Neural cell (in vitro differentiated cells): ENCODE measurements at regions not wholly inside any gene's neighbourhood (a gene's known extent, or its start where the extent isn't known, plus 50 kb on each side); places are given as distances from the start of the nearest gene placed in this dataset.

Source experiments
- H2AFZ ChIP-seq: fragments of 200-600, 300-800 bp; sonication (generic), shearing (Covaris generic); 2 replicates; pipeline ENCODE4 v1.6.0; 2014; ENCODE audit warnings: low read depth, mild to moderate bottlenecking, antibody characterized with exemption, low read length, moderate library complexity
- H3F3A ChIP-seq: fragments of 200-600 bp; shearing (Covaris generic); 2 replicates; pipeline ENCODE4 v1.6.1; 2016; ENCODE audit warnings: mild to moderate bottlenecking, moderate library complexity, mixed read lengths, antibody characterized with exemption, low read length; ENCODE audit not compliant: insufficient read depth, poor library complexity, severe bottlenecking
- H3K27ac ChIP-seq: fragments of 200-600, 300-800 bp; sonication (generic), shearing (Covaris generic); 2 replicates; pipeline ENCODE4 v1.5.1; 2014; ENCODE audit warnings: mild to moderate bottlenecking, low read length, moderate library complexity
- H3K27me3 ChIP-seq: fragments of 300-800, 200-600 bp; sonication (generic), shearing (Covaris generic); 2 replicates; pipeline ENCODE4 v1.6.0; 2014; ENCODE audit warnings: mild to moderate bottlenecking, low read depth, low read length, moderate library complexity; ENCODE audit not compliant: insufficient read depth
- H3K36me3 ChIP-seq: fragments of 300-800, 200-600 bp; sonication (generic), shearing (Covaris generic); 2 replicates; pipeline ENCODE4 v1.5.1; 2014; ENCODE audit warnings: mild to moderate bottlenecking, antibody characterized with exemption, low read length, moderate library complexity; ENCODE audit not compliant: insufficient read depth
- H3K4me2 ChIP-seq: fragments of 300-800, 200-600 bp; sonication (generic), shearing (Covaris generic); 2 replicates; pipeline ENCODE4 v1.6.0; 2014; ENCODE audit warnings: mild to moderate bottlenecking, low read length
- H3K4me3 ChIP-seq: fragments of 300-800, 200-600 bp; sonication (generic), shearing (Covaris generic); 2 replicates; pipeline ENCODE4 v1.5.1; 2014; ENCODE audit warnings: mild to moderate bottlenecking, low read length, moderate library complexity
- H3K79me2 ChIP-seq: fragments of 200-600 bp; shearing (Covaris generic); replicated peaks from 2 replicates; pipeline ENCODE4 v1.6.0; 2014; ENCODE audit warnings: mild to moderate bottlenecking, low read length, moderate library complexity; ENCODE audit not compliant: insufficient read depth
- H3K9ac ChIP-seq: fragments of 300-800, 200-600 bp; sonication (generic), shearing (Covaris generic); 2 replicates; pipeline ENCODE4 v1.6.1; 2016; ENCODE audit warnings: mild to moderate bottlenecking, low read length, mixed read lengths
- H3K9me2 ChIP-seq: fragments of 200-600 bp; shearing (Covaris generic); 2 replicates; pipeline ENCODE4 v1.6.1; 2016; ENCODE audit warnings: mild to moderate bottlenecking, low read length, mixed read lengths; ENCODE audit not compliant: insufficient read depth
- H3K9me3 ChIP-seq: fragments of 200-600, 300-800 bp; sonication (generic), shearing (Covaris generic); 2 replicates; pipeline ENCODE4 v1.6.1; 2016; ENCODE audit warnings: mild to moderate bottlenecking, mixed run types, low read length, moderate library complexity, mixed read lengths
- H4K20me1 ChIP-seq: fragments of 200-600 bp; shearing (Covaris generic); 2 replicates; pipeline ENCODE4 v1.6.1; 2016; ENCODE audit warnings: mild to moderate bottlenecking, mixed run types; ENCODE audit not compliant: insufficient read depth
- CTCF ChIP-seq: fragments of 450-650 bp; IDR thresholded peaks from 2 replicates; pipeline ENCODE4 v1.5.1; 2014; ENCODE audit warnings: antibody characterized with exemption, mild to moderate bottlenecking, moderate library complexity; ENCODE audit not compliant: poor library complexity, severe bottlenecking
- EP300 ChIP-seq: fragments of 450-650 bp; conservative IDR thresholded peaks from 2 replicates; pipeline ENCODE4 v1.6.1; 2014; ENCODE audit warnings: antibody characterized with exemption, mild to moderate bottlenecking, moderate library complexity; ENCODE audit not compliant: poor library complexity, severe bottlenecking
- EZH2 ChIP-seq: fragments of 200-600, 300-800 bp; shearing (Covaris generic), sonication (generic); IDR thresholded peaks from 2 replicates; pipeline ENCODE4 v1.6.1; 2014; ENCODE audit warnings: antibody characterized with exemption, low read length, borderline replicate concordance, mild to moderate bottlenecking; ENCODE audit not compliant: insufficient read depth, poor library complexity, severe bottlenecking
- MXI1 ChIP-seq: fragments of 450-650 bp; conservative IDR thresholded peaks from 2 replicates; pipeline ENCODE4 v1.6.1; 2014; ENCODE audit warnings: antibody characterized with exemption, mild to moderate bottlenecking; ENCODE audit not compliant: poor library complexity, severe bottlenecking
- POLR2AphosphoS5 ChIP-seq: IDR thresholded peaks from 2 replicates; pipeline ENCODE4 v1.6.1; 2012
- RAD21 ChIP-seq: fragments of 450-650 bp; conservative IDR thresholded peaks from 2 replicates; pipeline ENCODE4 v1.6.1; 2014; ENCODE audit warnings: antibody characterized with exemption, mild to moderate bottlenecking, moderate library complexity
- SMC3 ChIP-seq: fragments of 450-650 bp; conservative IDR thresholded peaks from 2 replicates; pipeline ENCODE4 v1.6.1; 2014; ENCODE audit warnings: antibody characterized with exemption, mild to moderate bottlenecking, moderate library complexity; ENCODE audit not compliant: poor library complexity
- TAF1 ChIP-seq: IDR thresholded peaks from 2 replicates; pipeline ENCODE4 v1.6.1; 2012; ENCODE audit warnings: low read depth
- TF ChIP-seq, protein P1 (sequence below): IDR thresholded peaks from 2 replicates; pipeline ENCODE4 v1.6.1; 2012; ENCODE audit warnings: borderline replicate concordance

DNA sequence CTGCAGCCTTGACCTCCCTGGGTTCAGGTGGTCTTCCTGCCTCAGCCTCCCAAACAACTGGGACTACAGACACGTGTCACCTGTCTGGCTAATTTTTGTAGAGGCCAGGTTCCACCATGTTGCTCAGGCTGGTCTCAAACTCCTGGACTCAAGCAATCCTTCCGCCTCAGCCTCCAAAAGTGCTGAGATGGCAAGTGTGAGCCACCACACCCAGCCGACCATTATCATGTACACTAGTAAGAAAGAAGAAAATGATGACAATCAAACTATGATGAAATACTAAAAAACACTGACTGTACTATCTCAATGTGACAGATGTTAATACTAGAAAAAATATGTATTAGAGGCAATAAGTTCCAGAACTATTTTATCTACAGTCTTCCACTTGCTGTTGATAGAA is 420.9 kb downstream of the TRIB2 start:
- Histone ChIP-seq H3K27ac (no peak overlapping the region), H3K27me3 (no peaks in the 10 kb centered on the region), H3K4me2 (no peak overlapping the region), H3F3A (no peaks in the 10 kb centered on the region), H3K9ac (no peak overlapping the region), H3K9me3 (no peaks in the 10 kb centered on the region), H3K4me3 (no peak overlapping the region), H3K9me2 (no peaks in the 10 kb centered on the region), H3K36me3 (no peaks in the 10 kb centered on the region), H3K79me2 (no peaks in the 10 kb centered on the region), H4K20me1 (no peaks in the 10 kb centered on the region), H2AFZ (no peak overlapping the region)
- TF ChIP-seq EP300 (no peak), EZH2 (no peak), RAD21 (no peak), SMC3 (no peak), POLR2AphosphoS5 (no peak), TAF1 (no peak)

DNA sequence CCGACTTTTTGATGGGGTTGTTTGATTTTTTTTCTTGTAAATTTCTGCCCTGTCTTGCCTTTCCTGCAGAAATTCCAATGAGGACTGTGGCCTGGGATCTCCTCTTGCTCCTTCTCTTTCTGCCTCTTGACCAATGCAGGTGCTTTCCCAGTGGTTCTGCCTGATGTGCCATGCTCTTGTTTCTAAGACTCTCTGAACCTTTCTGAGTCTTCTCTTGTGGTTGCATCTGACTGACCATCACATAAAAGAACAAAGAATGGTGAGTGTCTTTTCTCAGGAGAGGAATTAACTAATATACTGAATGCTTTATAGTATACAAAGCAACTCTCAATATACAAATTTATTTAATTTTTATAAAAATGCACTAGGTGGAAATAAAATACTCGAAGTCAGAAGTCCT is 424.6 kb downstream of the TRIB2 start:
- no peaks in the 10 kb centered on the region for H3K9me3 ChIP-seq
- no peaks in the 10 kb centered on the region for H3F3A ChIP-seq
- no peaks in the 10 kb centered on the region for H3K27me3 ChIP-seq
- H3K4me3 ChIP-seq = no peak overlapping the region
- TF ChIP-seq EZH2 (no peak), CTCF (no peak), EP300 (no peak), RAD21 (no peak), TAF1 (no peak), SMC3 (no peak), MXI1 (no peak), POLR2AphosphoS5 (no peak)
- TF ChIP-seq, protein P1, sequence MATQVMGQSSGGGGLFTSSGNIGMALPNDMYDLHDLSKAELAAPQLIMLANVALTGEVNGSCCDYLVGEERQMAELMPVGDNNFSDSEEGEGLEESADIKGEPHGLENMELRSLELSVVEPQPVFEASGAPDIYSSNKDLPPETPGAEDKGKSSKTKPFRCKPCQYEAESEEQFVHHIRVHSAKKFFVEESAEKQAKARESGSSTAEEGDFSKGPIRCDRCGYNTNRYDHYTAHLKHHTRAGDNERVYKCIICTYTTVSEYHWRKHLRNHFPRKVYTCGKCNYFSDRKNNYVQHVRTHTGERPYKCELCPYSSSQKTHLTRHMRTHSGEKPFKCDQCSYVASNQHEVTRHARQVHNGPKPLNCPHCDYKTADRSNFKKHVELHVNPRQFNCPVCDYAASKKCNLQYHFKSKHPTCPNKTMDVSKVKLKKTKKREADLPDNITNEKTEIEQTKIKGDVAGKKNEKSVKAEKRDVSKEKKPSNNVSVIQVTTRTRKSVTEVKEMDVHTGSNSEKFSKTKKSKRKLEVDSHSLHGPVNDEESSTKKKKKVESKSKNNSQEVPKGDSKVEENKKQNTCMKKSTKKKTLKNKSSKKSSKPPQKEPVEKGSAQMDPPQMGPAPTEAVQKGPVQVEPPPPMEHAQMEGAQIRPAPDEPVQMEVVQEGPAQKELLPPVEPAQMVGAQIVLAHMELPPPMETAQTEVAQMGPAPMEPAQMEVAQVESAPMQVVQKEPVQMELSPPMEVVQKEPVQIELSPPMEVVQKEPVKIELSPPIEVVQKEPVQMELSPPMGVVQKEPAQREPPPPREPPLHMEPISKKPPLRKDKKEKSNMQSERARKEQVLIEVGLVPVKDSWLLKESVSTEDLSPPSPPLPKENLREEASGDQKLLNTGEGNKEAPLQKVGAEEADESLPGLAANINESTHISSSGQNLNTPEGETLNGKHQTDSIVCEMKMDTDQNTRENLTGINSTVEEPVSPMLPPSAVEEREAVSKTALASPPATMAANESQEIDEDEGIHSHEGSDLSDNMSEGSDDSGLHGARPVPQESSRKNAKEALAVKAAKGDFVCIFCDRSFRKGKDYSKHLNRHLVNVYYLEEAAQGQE = no peak
- H3K79me2 ChIP-seq = no peaks in the 10 kb centered on the region
- H3K9me2 ChIP-seq = no peaks in the 10 kb centered on the region
- H3K4me2 ChIP-seq = no peak overlapping the region
- no peak overlapping the region for H2AFZ ChIP-seq
- no peak overlapping the region for H3K27ac ChIP-seq
- no peaks in the 10 kb centered on the region for H4K20me1 ChIP-seq
- no peaks in the 10 kb centered on the region for H3K36me3 ChIP-seq
- H3K9ac ChIP-seq = no peak overlapping the region

- TF ChIP-seq EP300 = no peak
- H3K79me2 ChIP-seq = no peaks in the 10 kb centered on the region
- no peak overlapping the region for H2AFZ ChIP-seq
- H3K4me3 ChIP-seq = no peak overlapping the region
- no peaks in the 10 kb centered on the region for H4K20me1 ChIP-seq
- no peak overlapping the region for H3K27ac ChIP-seq
- no peaks in the 10 kb centered on the region for H3K9me3 ChIP-seq
- no peaks in the 10 kb centered on the region for H3F3A ChIP-seq
- H3K36me3 ChIP-seq = no peaks in the 10 kb centered on the region
- no peaks in the 10 kb centered on the region for H3K9me2 ChIP-seq
- no peak overlapping the region for H3K9ac ChIP-seq
- no peak overlapping the region for H3K4me2 ChIP-seq
- no peaks in the 10 kb centered on the region for H3K27me3 ChIP-seq
Observed at GRCh38 chr2:13143451-13143850, 426.7 kb downstream of the TRIB2 start.
